Mesendoderm (in vitro differentiated cells): ENCODE measurements at regions not wholly inside any gene's neighbourhood (a gene's known extent, or its start where the extent isn't known, plus 50 kb on each side); places are given as distances from the start of the nearest gene placed in this dataset.

Experiments used
- DNase-seq: peaks from one replicate; pipeline ENCODE4 v3.0.0; 2013
- H2AK5ac ChIP-seq: 2 replicates; pipeline ENCODE4 v1.6.1; 2013; ENCODE audit warnings: low read length, inconsistent platforms
- H2BK120ac ChIP-seq: 2 replicates; pipeline ENCODE4 v1.6.1; 2013; ENCODE audit warnings: low read depth, mild to moderate bottlenecking, low read length, moderate library complexity, mixed read lengths
- H2BK15ac ChIP-seq: replicated peaks from 2 replicates; pipeline ENCODE4 v1.6.1; 2013; ENCODE audit warnings: low read depth, mild to moderate bottlenecking, moderate library complexity
- H2BK5ac ChIP-seq: 2 replicates; pipeline ENCODE4 v1.6.1; 2013; ENCODE audit warnings: low read length, inconsistent platforms
- H3K18ac ChIP-seq: 2 replicates; pipeline ENCODE4 v1.6.1; 2013; ENCODE audit warnings: mild to moderate bottlenecking, low read length, mixed read lengths
- H3K23ac ChIP-seq: one replicate; pipeline ENCODE4 v1.6.1; 2013; ENCODE audit warnings: low read length
- H3K27ac ChIP-seq: 2 replicates; pipeline ENCODE4 v1.5.1; 2013; ENCODE audit warnings: low read depth, mild to moderate bottlenecking, inconsistent platforms, low read length, moderate library complexity
- H3K27me3 ChIP-seq: 2 replicates; pipeline ENCODE4 v1.6.1; 2013; ENCODE audit warnings: low read length, control low read depth, mild to moderate bottlenecking, inconsistent platforms; ENCODE audit not compliant: insufficient read depth, poor library complexity
- H3K36me3 ChIP-seq: 2 replicates; pipeline ENCODE4 v1.6.1; 2013; ENCODE audit warnings: low read length, inconsistent platforms; ENCODE audit not compliant: control insufficient read depth, insufficient read depth
- H3K4ac ChIP-seq: one replicate; pipeline ENCODE4 v1.6.1; 2013; ENCODE audit warnings: low read depth, mild to moderate bottlenecking, low read length, moderate library complexity
- H3K4me1 ChIP-seq: 2 replicates; pipeline ENCODE4 v1.6.1; 2013; ENCODE audit warnings: low read depth, low read length, inconsistent platforms; ENCODE audit not compliant: control insufficient read depth
- H3K4me2 ChIP-seq: 2 replicates; pipeline ENCODE4 v1.6.1; 2013; ENCODE audit warnings: low read length
- H3K4me3 ChIP-seq: 2 replicates; pipeline ENCODE4 v1.5.1; 2013; ENCODE audit warnings: mild to moderate bottlenecking, low read length
- H3K56ac ChIP-seq: one replicate; pipeline ENCODE4 v1.6.1; 2013; ENCODE audit warnings: low read length
- H3K79me1 ChIP-seq: 2 replicates; pipeline ENCODE4 v1.6.1; 2013; ENCODE audit warnings: low read length, inconsistent platforms
- H3K79me2 ChIP-seq: 2 replicates; pipeline ENCODE4 v1.6.1; 2013; ENCODE audit warnings: mild to moderate bottlenecking, low read length; ENCODE audit not compliant: control insufficient read depth, insufficient read depth
- H3K9ac ChIP-seq: 2 replicates; pipeline ENCODE4 v1.6.1; 2013; ENCODE audit warnings: low read length, inconsistent platforms
- H4K5ac ChIP-seq: one replicate; pipeline ENCODE4 v1.6.1; 2013; ENCODE audit warnings: low read length
- H4K8ac ChIP-seq: one replicate; pipeline ENCODE4 v1.6.1; 2013; ENCODE audit warnings: low read depth, mild to moderate bottlenecking, control low read depth, low read length, moderate library complexity
- WGBS: extraction: QIAGEN DNeasy Blood & Tissue Kit; methylation state at CpG from one replicate; pipeline ENCODE4 v1.1.7; 2013; ENCODE audit warnings: low lambda C conversion rate, missing lambda C conversion rate; ENCODE audit not compliant: insufficient coverage; ENCODE audit errors: extremely low coverage; 5-methylcytosine and 5-hydroxymethylcytosine counted together

DNA sequence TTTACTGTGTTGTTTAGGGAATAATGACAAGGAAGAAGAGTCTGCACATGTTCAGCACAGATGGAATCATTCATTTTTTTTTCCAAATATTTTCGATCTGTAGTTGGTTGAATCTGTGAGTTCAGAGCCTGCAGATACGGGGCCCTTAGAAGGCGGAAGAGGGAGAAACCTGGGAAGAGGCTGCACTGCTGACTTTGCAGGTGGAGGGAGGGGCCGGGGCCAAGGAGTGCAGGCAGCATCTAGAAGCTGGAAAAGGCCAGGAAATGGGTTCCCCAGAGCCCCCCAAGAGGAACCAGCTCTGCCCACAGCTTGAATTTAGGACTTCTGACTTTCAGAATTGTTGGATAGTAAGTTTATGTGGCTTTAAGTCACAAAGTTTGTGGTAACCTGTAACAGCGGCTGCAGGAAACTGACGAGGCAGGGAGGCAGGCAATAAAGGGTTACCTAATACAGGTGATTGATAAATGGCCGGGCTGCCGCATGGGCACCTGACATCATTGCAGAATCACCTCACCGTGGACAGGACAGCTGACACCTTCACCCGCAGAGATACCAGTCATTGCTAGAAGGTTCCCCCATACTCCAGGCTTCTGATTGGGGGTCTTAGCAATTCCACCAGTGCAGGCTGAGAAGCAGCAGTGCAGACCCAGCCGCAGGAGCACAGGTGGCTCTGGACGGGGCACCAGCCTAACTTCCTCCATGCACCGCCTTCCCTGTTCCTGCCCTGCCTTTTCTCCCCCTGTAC is 181.3 kb downstream of the IRF8 start:
- Histone ChIP-seq H4K5ac (no peak overlapping the region), H3K23ac (no peak overlapping the region), H3K4me3 (no peak overlapping the region), H2BK15ac (no peak overlapping the region), H3K4me1 (peaks cover 2% of the 10 kb centered on the region), H3K27ac (no peak overlapping the region), H2BK120ac (no peak overlapping the region), H3K9ac (no peak overlapping the region), H3K18ac (no peak overlapping the region), H3K79me1 (no peaks in the 10 kb centered on the region), H3K27me3 (no peaks in the 10 kb centered on the region), H3K36me3 (no peaks in the 10 kb centered on the region), H3K56ac (no peak overlapping the region), H3K4ac (no peak overlapping the region), H3K79me2 (no peaks in the 10 kb centered on the region), H4K8ac (no peak overlapping the region), H2BK5ac (no peak overlapping the region), H2AK5ac (no peak overlapping the region), H3K4me2 (no peak overlapping the region)
- no CpG with 5 or more reads among the region's 13 CpGs for WGBS
- DNase-seq, result no peak

DNA sequence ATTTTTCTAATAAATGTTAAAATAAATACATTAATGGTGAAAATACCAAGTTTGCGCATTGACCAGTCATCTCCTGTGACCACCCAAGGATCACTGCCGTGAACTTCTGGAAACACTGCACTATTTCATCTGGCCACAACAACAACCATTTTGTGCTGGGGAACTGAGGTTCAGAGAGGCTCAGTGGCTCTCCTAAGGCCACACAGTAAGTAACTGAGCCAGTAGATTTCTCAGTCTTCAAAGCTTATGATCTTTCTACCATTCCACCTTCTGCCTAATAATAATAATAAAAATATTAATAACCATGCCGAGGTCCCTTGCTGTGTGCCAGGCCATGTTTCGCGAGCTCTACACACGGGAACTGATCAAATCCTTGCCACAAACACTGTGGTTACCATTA is 182.0 kb downstream of the IRF8 start:
- no peak overlapping the region for H3K27ac ChIP-seq
- no peak overlapping the region for H3K9ac ChIP-seq
- no peak overlapping the region for H3K4ac ChIP-seq
- no peak overlapping the region for H4K5ac ChIP-seq
- no peaks in the 10 kb centered on the region for H3K36me3 ChIP-seq
- no peaks in the 10 kb centered on the region for H3K79me1 ChIP-seq
- no CpG with 5 or more reads among the region's 6 CpGs for WGBS
- no peak for DNase-seq
- H2BK15ac ChIP-seq, result no peak overlapping the region
- peaks cover 2% of the 10 kb centered on the region for H3K4me1 ChIP-seq
- no peak overlapping the region for H3K4me3 ChIP-seq
- H3K4me2 ChIP-seq, result no peak overlapping the region
- H2BK120ac ChIP-seq, result no peak overlapping the region
- no peaks in the 10 kb centered on the region for H3K27me3 ChIP-seq
- H3K79me2 ChIP-seq, result no peaks in the 10 kb centered on the region
- H2BK5ac ChIP-seq, result no peak overlapping the region
- H3K18ac ChIP-seq, result no peak overlapping the region
- H2AK5ac ChIP-seq, result no peak overlapping the region
- no peak overlapping the region for H3K56ac ChIP-seq
- no peak overlapping the region for H4K8ac ChIP-seq
- no peak overlapping the region for H3K23ac ChIP-seq

DNA sequence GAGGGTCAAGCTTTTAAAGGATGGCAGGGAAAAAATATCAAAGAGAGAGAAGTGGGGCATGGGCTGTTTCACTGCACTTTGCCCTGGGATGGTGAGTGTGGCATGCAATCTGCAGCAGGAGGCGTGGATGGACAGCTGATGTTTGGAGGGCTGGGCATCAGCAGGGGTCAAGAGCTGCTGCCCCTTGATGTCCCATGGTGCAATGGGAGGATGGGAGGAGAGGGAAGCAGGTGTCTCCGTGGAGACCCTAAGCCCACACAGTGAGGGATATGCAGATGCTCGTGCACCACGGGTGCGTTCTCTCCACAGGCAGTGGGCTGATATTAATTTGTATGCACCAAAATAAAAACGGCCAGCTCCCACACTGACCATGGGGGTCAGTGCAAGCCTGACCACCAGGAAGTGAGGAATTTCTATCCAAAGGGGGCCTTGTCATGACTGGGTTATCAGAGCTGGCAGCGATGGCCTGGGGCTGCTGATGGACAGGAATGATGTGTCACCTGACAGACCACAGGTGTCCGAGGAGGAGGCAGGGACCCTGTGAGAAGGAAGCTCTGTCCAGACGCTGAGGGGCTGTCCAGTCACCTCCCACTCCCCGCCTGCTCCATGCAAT is 183.6 kb downstream of the IRF8 start:
- Histone ChIP-seq H3K4ac (no peak overlapping the region), H3K23ac (no peak overlapping the region), H3K4me1 (peaks cover 2% of the 10 kb centered on the region), H4K8ac (no peak overlapping the region), H2BK15ac (no peak overlapping the region), H3K9ac (no peak overlapping the region), H3K27ac (no peak overlapping the region), H3K79me2 (no peaks in the 10 kb centered on the region), H3K79me1 (no peaks in the 10 kb centered on the region), H3K56ac (no peak overlapping the region), H3K36me3 (no peaks in the 10 kb centered on the region), H4K5ac (no peak overlapping the region), H2AK5ac (no peak overlapping the region), H3K4me3 (no peak overlapping the region), H3K27me3 (no peaks in the 10 kb centered on the region), H2BK120ac (no peak overlapping the region), H3K4me2 (no peak overlapping the region), H2BK5ac (no peak overlapping the region), H3K18ac (no peak overlapping the region)
- WGBS, result no CpG with 5 or more reads among the region's 10 CpGs
- no peak for DNase-seq

DNA sequence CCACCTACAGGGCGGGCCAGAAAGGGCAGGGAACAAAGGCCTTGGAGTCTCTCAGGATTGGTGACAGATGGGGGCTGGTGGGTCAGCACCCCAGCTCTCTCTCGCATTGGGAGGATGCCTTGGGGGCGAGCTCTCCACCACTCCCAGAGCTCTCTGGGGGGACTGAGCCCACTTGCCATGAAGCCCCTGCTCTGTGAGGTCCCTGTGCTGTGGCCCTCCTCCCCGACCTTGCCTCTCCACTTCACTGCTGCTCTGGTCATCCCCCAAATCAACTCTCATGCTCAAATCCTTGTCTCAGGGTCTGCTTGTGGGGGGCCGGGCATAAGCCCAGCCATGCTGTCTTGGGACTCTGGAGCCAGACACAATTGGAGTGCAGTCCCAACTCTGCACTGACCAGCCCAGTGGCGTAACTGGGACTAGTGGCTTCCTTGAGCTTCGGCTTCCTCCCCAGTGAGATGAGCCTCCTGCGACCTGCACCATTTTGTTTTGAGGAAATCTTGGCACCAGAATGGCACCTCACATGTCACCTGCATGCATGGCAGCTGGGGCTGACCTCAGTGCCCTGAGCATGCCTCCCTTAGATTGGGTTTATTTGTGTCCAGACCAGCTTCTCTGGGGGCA is 184.5 kb downstream of the IRF8 start:
- H2BK15ac ChIP-seq, result no peak overlapping the region
- H3K18ac ChIP-seq, result no peak overlapping the region
- H3K79me1 ChIP-seq, result no peaks in the 10 kb centered on the region
- no peak for DNase-seq
- no peak overlapping the region for H3K4me3 ChIP-seq
- H3K79me2 ChIP-seq, result no peaks in the 10 kb centered on the region
- H3K4me2 ChIP-seq, result no peak overlapping the region
- peaks cover 7% of the 10 kb centered on the region for H3K4me1 ChIP-seq
- no peak overlapping the region for H3K56ac ChIP-seq
- no CpG with 5 or more reads among the region's 8 CpGs for WGBS
- H4K5ac ChIP-seq, result no peak overlapping the region
- no peak overlapping the region for H2BK120ac ChIP-seq
- no peak overlapping the region for H4K8ac ChIP-seq
- H2AK5ac ChIP-seq, result no peak overlapping the region
- no peak overlapping the region for H2BK5ac ChIP-seq
- no peak overlapping the region for H3K4ac ChIP-seq
- H3K27me3 ChIP-seq, result no peaks in the 10 kb centered on the region
- H3K9ac ChIP-seq, result no peak overlapping the region
- no peak overlapping the region for H3K27ac ChIP-seq
- no peak overlapping the region for H3K23ac ChIP-seq
- H3K36me3 ChIP-seq, result no peaks in the 10 kb centered on the region

DNA sequence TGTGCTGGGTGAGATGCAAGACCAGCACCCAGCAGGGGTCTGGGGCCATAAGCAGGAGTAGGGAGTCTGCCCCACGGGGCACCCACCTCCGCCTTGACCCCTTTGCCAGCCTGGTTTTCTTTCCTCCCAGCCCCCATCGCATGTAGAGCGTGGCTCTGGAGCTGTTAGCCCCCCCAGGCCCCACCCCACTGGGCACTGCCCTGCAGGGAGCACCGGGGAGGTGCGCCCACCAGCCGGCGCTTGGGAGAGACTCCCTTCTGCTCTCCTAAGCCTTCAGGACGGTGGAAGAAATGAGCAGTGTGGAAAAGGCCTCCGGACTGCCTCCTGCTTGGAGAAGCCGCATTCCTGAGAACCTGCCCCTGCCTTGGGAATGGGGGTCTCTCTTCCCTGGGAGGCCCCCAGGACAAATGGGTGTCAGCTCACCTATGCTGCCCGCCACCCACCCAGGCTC is 186.2 kb downstream of the IRF8 start:
- no peak overlapping the region for H4K8ac ChIP-seq
- no peak overlapping the region for H3K18ac ChIP-seq
- H3K79me2 ChIP-seq, result no peaks in the 10 kb centered on the region
- no peaks in the 10 kb centered on the region for H3K36me3 ChIP-seq
- H3K27ac ChIP-seq, result no peak overlapping the region
- no peak overlapping the region for H3K9ac ChIP-seq
- no peak overlapping the region for H2BK120ac ChIP-seq
- no peak overlapping the region for H2BK15ac ChIP-seq
- DNase-seq, result no peak
- H3K4ac ChIP-seq, result no peak overlapping the region
- no peaks in the 10 kb centered on the region for H3K27me3 ChIP-seq
- no peak overlapping the region for H4K5ac ChIP-seq
- H2AK5ac ChIP-seq, result no peak overlapping the region
- peaks cover 7% of the 10 kb centered on the region for H3K4me1 ChIP-seq
- no peak overlapping the region for H3K4me3 ChIP-seq
- H3K56ac ChIP-seq, result no peak overlapping the region
- no peak overlapping the region for H3K4me2 ChIP-seq
- no peaks in the 10 kb centered on the region for H3K79me1 ChIP-seq
- no peak overlapping the region for H2BK5ac ChIP-seq
- H3K23ac ChIP-seq, result no peak overlapping the region
- WGBS, result no CpG with 5 or more reads among the region's 12 CpGs
